K562 (cell line): ENCODE measurements at regions not wholly inside any gene's neighbourhood (a gene's known extent, or its start where the extent isn't known, plus 50 kb on each side); places are given as distances from the start of the nearest gene placed in this dataset.

ENCODE experiments used
- ATAC-seq: fragments of 200-7000 bp; cut with Tn5 transposase; 3 replicates; pipeline ENCODE4 v1.9.1; 2020; ENCODE audit warnings: moderate library complexity
- BruUV-seq: library from RNA; stranded (reverse); fragments of 400-500 nt; replicated peaks from 2 replicates; lab custom pipeline; 2021; lab: Mats Ljungman, UMichigan
- CTCF ChIA-PET: fragments of 300-600 bp; formaldehyde crosslinking; extraction: SDS; loops from one replicate; lab custom pipeline; 2021; ENCODE audit warnings: low intra/inter-chr PET ratio; lab: Yijun Ruan, JAX
- POLR2A ChIA-PET: fragments of 300-600, 350-650 bp; sonication (Branson Sonifier 250); formaldehyde crosslinking; extraction: SDS; loops from one replicate; lab custom pipeline; 2021; ENCODE audit warnings: antibody characterized with exemption, inconsistent platforms; lab: Yijun Ruan, JAX
- DNase-seq, 4 experiments: peaks; one replicate each; pipeline versions ENCODE4 v3.0.0 to v3.0.0-alpha.2; 2011 to 2018; ENCODE audit warnings: low spot score in 3 of 4, mixed read lengths in 3 of 4; ENCODE audit errors: extremely low read depth in 1 of 4
- FAIRE-seq: peaks from 2 replicates; lab custom pipeline; 2011; peaks lifted over from hg19 to GRCh38; lab: Jason Lieb, UNC
- H2AFZ ChIP-seq: 2 replicates; pipeline ENCODE4 v1.6.0; 2011; ENCODE audit warnings: low read depth, low read length, control low read depth, inconsistent platforms
- H3K27ac ChIP-seq: fragments of 200-600 bp; 3 replicates; pipeline ENCODE4 v1.8.0; 2011; ENCODE audit warnings: low read depth, mild to moderate bottlenecking, control low read depth, inconsistent platforms, low read length, moderate library complexity, mixed read lengths; ENCODE audit errors: extremely low read depth
- H3K27me3 ChIP-seq, 2 experiments: fragments of 300-600 bp in 1 of 2; 2 replicates in 1 of 2; 3 replicates in 1 of 2; pipeline versions ENCODE4 v1.6.0 to v1.8.0; 2011; ENCODE audit warnings: inconsistent platforms in 2 of 2, low read length in 2 of 2, mild to moderate bottlenecking in 1 of 2, mixed read lengths in 1 of 2, moderate library complexity in 1 of 2; ENCODE audit not compliant: control insufficient read depth in 2 of 2, insufficient read depth in 2 of 2
- H3K36me3 ChIP-seq: fragments of 300-600 bp; 3 replicates; pipeline ENCODE4 v1.8.0; 2011; ENCODE audit warnings: mild to moderate bottlenecking, low read length, inconsistent platforms; ENCODE audit not compliant: control insufficient read depth, insufficient read depth
- H3K4me1 ChIP-seq, 2 experiments: fragments of 200-600 bp in 1 of 2; replicated peaks in 1 of 2; 2 replicates in 1 of 2; 3 replicates in 1 of 2; pipeline versions ENCODE4 v1.5.1 to v1.8.0; 2011; ENCODE audit warnings: inconsistent platforms in 2 of 2, low read length in 2 of 2, mild to moderate bottlenecking in 1 of 2, mixed read lengths in 1 of 2, moderate library complexity in 1 of 2; ENCODE audit not compliant: control insufficient read depth in 2 of 2, insufficient read depth in 2 of 2
- H3K4me2 ChIP-seq: 2 replicates; pipeline ENCODE4 v1.6.1; 2011; ENCODE audit warnings: low read length, control low read depth, inconsistent platforms, mixed read lengths; ENCODE audit not compliant: insufficient read depth
- H3K4me3 ChIP-seq: fragments of 200-600 bp; sonication (generic), shearing (Covaris generic); 2 replicates; pipeline ENCODE4 v1.5.1; 2016; ENCODE audit warnings: control low read depth, inconsistent platforms
- H3K79me2 ChIP-seq: fragments of 200-600 bp; 3 replicates; pipeline ENCODE4 v1.8.0; 2011; ENCODE audit warnings: low read length, inconsistent platforms; ENCODE audit not compliant: control insufficient read depth, insufficient read depth
- H3K9ac ChIP-seq, 2 experiments: 2 replicates each; pipeline versions ENCODE4 v1.6.0 to v1.6.1; 2011; ENCODE audit warnings: low read depth in 2 of 2, low read length in 2 of 2, control low read depth in 1 of 2, inconsistent platforms in 1 of 2, mild to moderate bottlenecking in 1 of 2, mixed read lengths in 1 of 2; ENCODE audit not compliant: insufficient read depth in 1 of 2
- H3K9me1 ChIP-seq: one replicate; pipeline ENCODE4 v1.6.0; 2011; ENCODE audit warnings: inconsistent platforms, mild to moderate bottlenecking, low read length, moderate library complexity; ENCODE audit not compliant: control insufficient read depth, insufficient read depth
- H3K9me3 ChIP-seq: replicated peaks from 2 replicates; pipeline ENCODE4 v1.5.1; 2011; ENCODE audit warnings: low read depth, low read length, inconsistent platforms; ENCODE audit not compliant: control insufficient read depth, insufficient read depth
- H4K20me1 ChIP-seq: replicated peaks from 2 replicates; pipeline ENCODE4 v1.6.1; 2011; ENCODE audit warnings: low read length, inconsistent platforms, mixed read lengths; ENCODE audit not compliant: control insufficient read depth, insufficient read depth
- CTBP1 ChIP-seq: fragments of 450-650 bp; IDR thresholded peaks from 2 replicates; pipeline ENCODE4 v1.6.1; 2016; ENCODE audit warnings: borderline replicate concordance
- HEY1 ChIP-seq: fragments of 250-450 bp; sonication (Bioruptor Pico); IDR thresholded peaks from 2 replicates; pipeline ENCODE4 v1.5.0; 2020; ENCODE audit warnings: mild to moderate bottlenecking, moderate library complexity, borderline replicate concordance
- MYBL2 ChIP-seq, 2 experiments: fragments of 450-650 bp in 1 of 2; sonication (generic) in 1 of 2; formaldehyde crosslinking in 1 of 2; IDR thresholded peaks; 2 replicates each; pipeline versions ENCODE4 v1.6.1 to v1.8.1; 2017 to 2022; ENCODE audit warnings: borderline replicate concordance in 1 of 2, inconsistent platforms in 1 of 2, low read depth in 1 of 2, mild to moderate bottlenecking in 1 of 2, missing genetic modification reagents in 1 of 2, moderate library complexity in 1 of 2
- TBL1XR1 ChIP-seq, 2 experiments: IDR thresholded peaks; 2 replicates each; pipeline ENCODE4 v1.6.1; 2012; ENCODE audit warnings: improper control_type of control experiment in 2 of 2, low read length in 2 of 2, mild to moderate bottlenecking in 1 of 2
- ZNF282 ChIP-seq: sonication (generic); formaldehyde crosslinking; IDR thresholded peaks from 2 replicates; pipeline ENCODE4 v1.8.1; 2023; ENCODE audit warnings: missing genetic modification reagents
- ZZZ3 ChIP-seq: fragments of 450-650 bp; IDR thresholded peaks from 2 replicates; pipeline ENCODE4 v1.6.1; 2016; ENCODE audit warnings: antibody characterized with exemption, mild to moderate bottlenecking, moderate library complexity
- WGBS: fragments of 100-300 bp; shearing (Covaris generic); methylation state at CpG from one replicate; pipeline ENCODE4 v1.1.6; 2016; ENCODE audit warnings: low coverage, mixed read lengths; ENCODE audit not compliant: insufficient coverage; ENCODE audit errors: missing lambda C conversion rate; 5-methylcytosine and 5-hydroxymethylcytosine counted together
- in situ Hi-C: fragments of 300-500 bp; cut with MboI; formaldehyde crosslinking; loops from 4 replicates; pipeline ENCODE4 v1.15.0; 2018; ENCODE audit warnings: inconsistent platforms, mixed read lengths
- intact Hi-C: fragments of 100-400 bp; cut with micrococcal nuclease; formaldehyde crosslinking; loops from 2 replicates; pipeline ENCODE4 v1.14.2; 2022
- TF ChIP-seq, protein P1 (sequence below): fragments of 450-650 bp; conservative IDR thresholded peaks from 2 replicates; pipeline ENCODE4 v1.6.1; 2016; ENCODE audit warnings: missing genetic modification characterization, low read depth, mild to moderate bottlenecking, control low read depth, missing compliant biosample characterization
- TF ChIP-seq, protein P2 (sequence below), 2 experiments: fragments of 450-650 bp; IDR thresholded peaks; 2 replicates each; pipeline ENCODE4 v1.6.1; 2018; ENCODE audit warnings: mild to moderate bottlenecking in 2 of 2, low read depth in 1 of 2; ENCODE audit not compliant: partially characterized antibody in 2 of 2
- TF ChIP-seq, protein P3 (sequence below): fragments of 450-650 bp; IDR thresholded peaks from 2 replicates; pipeline ENCODE4 v1.6.1; 2016; ENCODE audit warnings: mild to moderate bottlenecking

DNA sequence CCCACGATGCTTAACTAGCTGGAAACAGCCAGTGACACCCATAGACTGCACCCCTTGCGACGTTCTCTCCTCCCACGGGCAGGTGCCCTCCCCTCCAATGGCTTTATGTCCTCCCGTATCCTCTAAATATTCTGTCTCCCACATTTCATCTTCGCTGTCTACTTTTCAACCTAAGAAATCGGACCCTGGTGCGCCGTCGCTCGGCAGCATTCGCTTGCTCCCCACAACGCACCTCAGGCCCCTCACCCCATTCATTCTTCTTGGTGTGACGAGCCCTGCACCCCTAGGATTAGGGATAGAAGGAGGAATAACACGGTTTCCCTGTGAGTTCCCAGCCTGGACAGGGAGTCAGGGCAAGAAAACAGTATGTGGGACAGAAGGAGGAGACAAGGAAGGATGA, 74.3 kb upstream of the FOXQ1 start:
- no peaks in the 10 kb centered on the region for H3K9me3 ChIP-seq
- TF ChIP-seq ZNF282 (no peak), CTBP1 (no peak), MYBL2 (IDR thresholded peaks at IDR 0.05; ENCODE audit: low read depth) (no peak), MYBL2 (CRISPR knock-in tag; IDR thresholded peaks at IDR 0.05; ENCODE audit: borderline replicate concordance) (no peak), TBL1XR1 (IDR thresholded peaks at IDR 0.05; ENCODE audit: low read length in 2 of 2) (no peak), HEY1 (CRISPR knock-in tag) (no peak), ZZZ3 (no peak)
- TF ChIP-seq, protein P1, sequence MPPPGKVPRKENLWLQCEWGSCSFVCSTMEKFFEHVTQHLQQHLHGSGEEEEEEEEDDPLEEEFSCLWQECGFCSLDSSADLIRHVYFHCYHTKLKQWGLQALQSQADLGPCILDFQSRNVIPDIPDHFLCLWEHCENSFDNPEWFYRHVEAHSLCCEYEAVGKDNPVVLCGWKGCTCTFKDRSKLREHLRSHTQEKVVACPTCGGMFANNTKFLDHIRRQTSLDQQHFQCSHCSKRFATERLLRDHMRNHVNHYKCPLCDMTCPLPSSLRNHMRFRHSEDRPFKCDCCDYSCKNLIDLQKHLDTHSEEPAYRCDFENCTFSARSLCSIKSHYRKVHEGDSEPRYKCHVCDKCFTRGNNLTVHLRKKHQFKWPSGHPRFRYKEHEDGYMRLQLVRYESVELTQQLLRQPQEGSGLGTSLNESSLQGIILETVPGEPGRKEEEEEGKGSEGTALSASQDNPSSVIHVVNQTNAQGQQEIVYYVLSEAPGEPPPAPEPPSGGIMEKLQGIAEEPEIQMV (tag): no peak
- TF ChIP-seq, protein P2, sequence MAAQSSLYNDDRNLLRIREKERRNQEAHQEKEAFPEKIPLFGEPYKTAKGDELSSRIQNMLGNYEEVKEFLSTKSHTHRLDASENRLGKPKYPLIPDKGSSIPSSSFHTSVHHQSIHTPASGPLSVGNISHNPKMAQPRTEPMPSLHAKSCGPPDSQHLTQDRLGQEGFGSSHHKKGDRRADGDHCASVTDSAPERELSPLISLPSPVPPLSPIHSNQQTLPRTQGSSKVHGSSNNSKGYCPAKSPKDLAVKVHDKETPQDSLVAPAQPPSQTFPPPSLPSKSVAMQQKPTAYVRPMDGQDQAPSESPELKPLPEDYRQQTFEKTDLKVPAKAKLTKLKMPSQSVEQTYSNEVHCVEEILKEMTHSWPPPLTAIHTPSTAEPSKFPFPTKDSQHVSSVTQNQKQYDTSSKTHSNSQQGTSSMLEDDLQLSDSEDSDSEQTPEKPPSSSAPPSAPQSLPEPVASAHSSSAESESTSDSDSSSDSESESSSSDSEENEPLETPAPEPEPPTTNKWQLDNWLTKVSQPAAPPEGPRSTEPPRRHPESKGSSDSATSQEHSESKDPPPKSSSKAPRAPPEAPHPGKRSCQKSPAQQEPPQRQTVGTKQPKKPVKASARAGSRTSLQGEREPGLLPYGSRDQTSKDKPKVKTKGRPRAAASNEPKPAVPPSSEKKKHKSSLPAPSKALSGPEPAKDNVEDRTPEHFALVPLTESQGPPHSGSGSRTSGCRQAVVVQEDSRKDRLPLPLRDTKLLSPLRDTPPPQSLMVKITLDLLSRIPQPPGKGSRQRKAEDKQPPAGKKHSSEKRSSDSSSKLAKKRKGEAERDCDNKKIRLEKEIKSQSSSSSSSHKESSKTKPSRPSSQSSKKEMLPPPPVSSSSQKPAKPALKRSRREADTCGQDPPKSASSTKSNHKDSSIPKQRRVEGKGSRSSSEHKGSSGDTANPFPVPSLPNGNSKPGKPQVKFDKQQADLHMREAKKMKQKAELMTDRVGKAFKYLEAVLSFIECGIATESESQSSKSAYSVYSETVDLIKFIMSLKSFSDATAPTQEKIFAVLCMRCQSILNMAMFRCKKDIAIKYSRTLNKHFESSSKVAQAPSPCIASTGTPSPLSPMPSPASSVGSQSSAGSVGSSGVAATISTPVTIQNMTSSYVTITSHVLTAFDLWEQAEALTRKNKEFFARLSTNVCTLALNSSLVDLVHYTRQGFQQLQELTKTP (IDR thresholded peaks at IDR 0.05; ENCODE audit: low read depth in 1 of 2, partially characterized antibody in 2 of 2): no peak
- TF ChIP-seq, protein P3, sequence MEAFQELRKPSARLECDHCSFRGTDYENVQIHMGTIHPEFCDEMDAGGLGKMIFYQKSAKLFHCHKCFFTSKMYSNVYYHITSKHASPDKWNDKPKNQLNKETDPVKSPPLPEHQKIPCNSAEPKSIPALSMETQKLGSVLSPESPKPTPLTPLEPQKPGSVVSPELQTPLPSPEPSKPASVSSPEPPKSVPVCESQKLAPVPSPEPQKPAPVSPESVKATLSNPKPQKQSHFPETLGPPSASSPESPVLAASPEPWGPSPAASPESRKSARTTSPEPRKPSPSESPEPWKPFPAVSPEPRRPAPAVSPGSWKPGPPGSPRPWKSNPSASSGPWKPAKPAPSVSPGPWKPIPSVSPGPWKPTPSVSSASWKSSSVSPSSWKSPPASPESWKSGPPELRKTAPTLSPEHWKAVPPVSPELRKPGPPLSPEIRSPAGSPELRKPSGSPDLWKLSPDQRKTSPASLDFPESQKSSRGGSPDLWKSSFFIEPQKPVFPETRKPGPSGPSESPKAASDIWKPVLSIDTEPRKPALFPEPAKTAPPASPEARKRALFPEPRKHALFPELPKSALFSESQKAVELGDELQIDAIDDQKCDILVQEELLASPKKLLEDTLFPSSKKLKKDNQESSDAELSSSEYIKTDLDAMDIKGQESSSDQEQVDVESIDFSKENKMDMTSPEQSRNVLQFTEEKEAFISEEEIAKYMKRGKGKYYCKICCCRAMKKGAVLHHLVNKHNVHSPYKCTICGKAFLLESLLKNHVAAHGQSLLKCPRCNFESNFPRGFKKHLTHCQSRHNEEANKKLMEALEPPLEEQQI: no peak
- no peaks in the 10 kb centered on the region for H3K4me1 ChIP-seq
- H4K20me1 ChIP-seq: 0 out of 2 replicates have a peak, but pooled peaks cover 3% of the 10 kb centered on the region
- H3K4me2 ChIP-seq: no peak overlapping the region
- no TSS peak for BruUV-seq
- ChIA-PET POLR2A (interaction anchor here (0.6 kb wide), 1 partner anchor 235 kb away, joined by 3 read pairs; no protein-coding TSS in a partner anchor), CTCF (no interaction called here)
- H3K9ac ChIP-seq: no peak overlapping the region
- no peak for FAIRE-seq
- H3K4me3 ChIP-seq: no peak overlapping the region
- WGBS: under 1% methylated on average over 15 of the region's 15 CpGs
- H3K9me1 ChIP-seq: no peaks in the 10 kb centered on the region
- H3K79me2 ChIP-seq: no peaks in the 10 kb centered on the region
- no peak overlapping the region for H2AFZ ChIP-seq
- no peaks in the 10 kb centered on the region for H3K36me3 ChIP-seq
- in situ Hi-C loops (no loop called here), intact Hi-C loops (no loop called here)
- no peak overlapping the region for H3K27ac ChIP-seq
- no peak for DNase-seq
- ATAC-seq: no peak
- H3K27me3 ChIP-seq: peaks cover 9 to 52% of the 10 kb centered on the region in 2 experiments; a peak in 3 of 5 replicates
